Transverse colon (tissue), 4 donors: ENCODE measurements at regions not wholly inside any gene's neighbourhood (a gene's known extent, or its start where the extent isn't known, plus 50 kb on each side); places are given as distances from the start of the nearest gene placed in this dataset.

Experiments
- EP300 ChIP-seq: sonication (generic); formaldehyde crosslinking; IDR thresholded peaks from one replicate; pipeline ENCODE4 v1.6.1; 2017; ENCODE audit warnings: antibody characterized with exemption, low read depth
- POLR2A ChIP-seq: fragments of 450-650 bp; IDR thresholded peaks from one replicate; pipeline ENCODE4 v1.6.1; 2016; ENCODE audit warnings: antibody characterized with exemption, mild to moderate bottlenecking, moderate library complexity
- POLR2AphosphoS5 ChIP-seq, 3 donors: sonication (generic); formaldehyde crosslinking; IDR thresholded peaks; one replicate each; pipeline ENCODE4 v1.6.1; 2016; ENCODE audit warnings: antibody characterized with exemption in 3 of 3
- TF ChIP-seq, protein P1 (sequence below), 5 experiments: fragments of 200-600 bp in 3 of 5; fragments of 450-650 bp in 2 of 5; sonication (generic) in 3 of 5; IDR thresholded peaks; 1 replicate in 2 of 5; 2 replicates in 3 of 5; pipeline ENCODE4 v1.5.1; 2016 to 2017; ENCODE audit warnings: antibody characterized with exemption in 5 of 5, inconsistent platforms in 3 of 5, mild to moderate bottlenecking in 2 of 5, moderate library complexity in 1 of 5

DNA sequence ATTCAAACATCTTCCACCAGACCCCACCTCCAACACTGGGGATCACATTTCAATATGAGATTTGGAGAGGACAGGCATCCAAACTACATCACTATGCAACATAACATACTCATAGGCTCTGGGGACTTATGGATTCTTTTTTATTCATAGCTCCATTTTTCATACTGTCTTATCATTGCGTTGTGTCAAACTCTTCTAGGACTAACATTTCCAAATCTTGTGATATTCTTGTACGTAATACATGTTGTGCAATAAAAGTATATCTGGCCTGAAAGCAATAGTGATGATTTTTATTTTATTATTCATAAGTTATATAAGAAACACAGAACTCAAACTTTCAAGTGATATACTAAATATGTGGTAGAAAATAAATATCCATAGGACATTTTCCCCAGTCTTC is 60.6 kb upstream of the ACTR3 start:
- TF ChIP-seq, protein P1, sequence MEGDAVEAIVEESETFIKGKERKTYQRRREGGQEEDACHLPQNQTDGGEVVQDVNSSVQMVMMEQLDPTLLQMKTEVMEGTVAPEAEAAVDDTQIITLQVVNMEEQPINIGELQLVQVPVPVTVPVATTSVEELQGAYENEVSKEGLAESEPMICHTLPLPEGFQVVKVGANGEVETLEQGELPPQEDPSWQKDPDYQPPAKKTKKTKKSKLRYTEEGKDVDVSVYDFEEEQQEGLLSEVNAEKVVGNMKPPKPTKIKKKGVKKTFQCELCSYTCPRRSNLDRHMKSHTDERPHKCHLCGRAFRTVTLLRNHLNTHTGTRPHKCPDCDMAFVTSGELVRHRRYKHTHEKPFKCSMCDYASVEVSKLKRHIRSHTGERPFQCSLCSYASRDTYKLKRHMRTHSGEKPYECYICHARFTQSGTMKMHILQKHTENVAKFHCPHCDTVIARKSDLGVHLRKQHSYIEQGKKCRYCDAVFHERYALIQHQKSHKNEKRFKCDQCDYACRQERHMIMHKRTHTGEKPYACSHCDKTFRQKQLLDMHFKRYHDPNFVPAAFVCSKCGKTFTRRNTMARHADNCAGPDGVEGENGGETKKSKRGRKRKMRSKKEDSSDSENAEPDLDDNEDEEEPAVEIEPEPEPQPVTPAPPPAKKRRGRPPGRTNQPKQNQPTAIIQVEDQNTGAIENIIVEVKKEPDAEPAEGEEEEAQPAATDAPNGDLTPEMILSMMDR (IDR thresholded peaks at IDR 0.05): no peak
- no peak for TF ChIP-seq POLR2AphosphoS5 (IDR thresholded peaks at IDR 0.05)
- TF ChIP-seq POLR2A: no peak
- no peak for TF ChIP-seq EP300
